Common myeloid progenitor, CD34-positive (primary cell): ENCODE measurements at regions not wholly inside any gene's neighbourhood (a gene's known extent, or its start where the extent isn't known, plus 50 kb on each side); places are given as distances from the start of the nearest gene placed in this dataset.
A peak's percentile ranks its signal among the peaks of the same experiment; 100 is the strongest.

Experiments used
- CTCF ChIA-PET: fragments of 350-600 bp; sonication (Branson Sonifier 250); formaldehyde crosslinking; loops from one replicate; lab custom pipeline; 2021; ENCODE audit warnings: antibody characterized with exemption; lab: Charles Lee
- POLR2A ChIA-PET: fragments of 350-600 bp; sonication (Branson Sonifier 250); formaldehyde crosslinking; loops from one replicate; lab custom pipeline; 2021; ENCODE audit warnings: antibody characterized with exemption; lab: Charles Lee
- DNase-seq, 3 donors: peaks; one replicate each; pipeline versions ENCODE4 v3.0.0 to v3.0.0-alpha.2; 2013
- H3K27ac ChIP-seq, 2 experiments: 1 replicate in 1 of 2; 2 replicates in 1 of 2; pipeline ENCODE4 v1.7.0; 2013; ENCODE audit warnings: inconsistent platforms in 2 of 2, low read length in 2 of 2, mild to moderate bottlenecking in 2 of 2, low read depth in 1 of 2, moderate library complexity in 1 of 2; ENCODE audit not compliant: severe bottlenecking in 2 of 2, insufficient read depth in 1 of 2, poor library complexity in 1 of 2
- H3K27me3 ChIP-seq, 5 experiments: replicated peaks in 2 of 5; 1 replicate in 3 of 5; 2 replicates in 2 of 5; pipeline versions ENCODE4 v1.6.1 to v1.7.0; 2013; ENCODE audit warnings: low read length in 4 of 5, mild to moderate bottlenecking in 2 of 5, moderate library complexity in 2 of 5, inconsistent platforms in 1 of 5; ENCODE audit not compliant: insufficient read depth in 5 of 5, control insufficient read depth in 4 of 5
- H3K36me3 ChIP-seq, 4 experiments: 1 replicate in 2 of 4; 2 replicates in 2 of 4; pipeline versions ENCODE4 v1.6.1 to v1.7.0; 2013; ENCODE audit warnings: low read length in 3 of 4, control low read depth in 1 of 4, mild to moderate bottlenecking in 1 of 4; ENCODE audit not compliant: control insufficient read depth in 4 of 4, insufficient read depth in 4 of 4
- H3K4me1 ChIP-seq, 4 experiments: 1 replicate in 3 of 4; 2 replicates in 1 of 4; pipeline versions ENCODE4 v1.6.1 to v1.7.1; 2013; ENCODE audit warnings: low read length in 3 of 4, mild to moderate bottlenecking in 3 of 4, control low read depth in 1 of 4, inconsistent platforms in 1 of 4, moderate library complexity in 1 of 4; ENCODE audit not compliant: control insufficient read depth in 4 of 4, insufficient read depth in 4 of 4; ENCODE audit errors: control extremely low read depth in 1 of 4
- H3K4me3 ChIP-seq, 7 experiments: 1 replicate in 4 of 7; 2 replicates in 3 of 7; pipeline versions ENCODE4 v1.5.1 to v1.7.0; 2013; ENCODE audit warnings: mild to moderate bottlenecking in 7 of 7, low read length in 6 of 7, moderate library complexity in 6 of 7, inconsistent platforms in 2 of 7, low read depth in 2 of 7, control low read depth in 1 of 7; ENCODE audit not compliant: insufficient read depth in 4 of 7, control insufficient read depth in 1 of 7; ENCODE audit errors: extremely low read depth in 1 of 7
- H3K9me3 ChIP-seq, 5 experiments: 1 replicate in 4 of 5; 2 replicates in 1 of 5; pipeline versions ENCODE4 v1.6.1 to v1.7.1; 2013; ENCODE audit warnings: low read length in 4 of 5, mild to moderate bottlenecking in 2 of 5, inconsistent platforms in 1 of 5, low read depth in 1 of 5, moderate library complexity in 1 of 5; ENCODE audit not compliant: control insufficient read depth in 4 of 5, insufficient read depth in 2 of 5; ENCODE audit errors: control extremely low read depth in 1 of 5
- WGBS: methylation state at CpG from one replicate; pipeline ENCODE4 v1.1.5; 2013; ENCODE audit not compliant: insufficient coverage; 5-methylcytosine and 5-hydroxymethylcytosine counted together

DNA sequence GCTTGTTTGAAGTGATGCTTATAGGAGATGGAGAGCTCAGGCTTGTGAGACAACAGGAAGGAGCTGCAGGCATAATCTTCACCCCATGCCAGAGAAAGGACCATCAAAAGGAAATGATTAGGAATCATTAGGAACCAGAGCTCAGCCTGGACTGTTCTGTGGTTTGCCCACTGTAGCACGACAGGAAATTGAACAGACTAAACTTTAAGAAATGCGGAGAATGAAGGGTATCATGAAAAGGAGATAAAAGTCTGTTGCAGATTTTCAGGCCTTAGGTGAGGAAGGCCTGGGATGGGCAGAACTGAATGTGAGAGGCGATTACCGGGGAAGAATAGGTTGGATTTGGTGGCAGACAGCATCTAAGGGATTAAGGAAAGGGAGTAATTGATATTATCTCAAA is 292.0 kb upstream of the PLXNA2 start:
- Histone ChIP-seq H3K4me1 (peaks cover 0 to 11% (median 4%) of the 10 kb centered on the region in 4 experiments), H3K27ac (no peak overlapping the region), H3K9me3 (no peaks in the 10 kb centered on the region), H3K27me3 (peaks cover 0 to 5% (median 0%) of the 10 kb centered on the region in 5 experiments), H3K4me3 (no peak overlapping the region), H3K36me3 (no peaks in the 10 kb centered on the region)
- POLR2A ChIA-PET = interaction anchor here (0.6 kb wide), 1 partner anchor 185 kb away, joined by 3 read pairs; no protein-coding TSS in a partner anchor
- WGBS = 14% methylated on average over 4 of the region's 4 CpGs
- peak; percentile 7 to 19 (median 13) for DNase-seq
- CTCF ChIA-PET = interaction anchor here (1.4 to 1.9 kb wide), 3 partner anchors 10 to 291 kb away, joined by 3 to 5 read pairs (median 4); no protein-coding TSS in a partner anchor

DNA sequence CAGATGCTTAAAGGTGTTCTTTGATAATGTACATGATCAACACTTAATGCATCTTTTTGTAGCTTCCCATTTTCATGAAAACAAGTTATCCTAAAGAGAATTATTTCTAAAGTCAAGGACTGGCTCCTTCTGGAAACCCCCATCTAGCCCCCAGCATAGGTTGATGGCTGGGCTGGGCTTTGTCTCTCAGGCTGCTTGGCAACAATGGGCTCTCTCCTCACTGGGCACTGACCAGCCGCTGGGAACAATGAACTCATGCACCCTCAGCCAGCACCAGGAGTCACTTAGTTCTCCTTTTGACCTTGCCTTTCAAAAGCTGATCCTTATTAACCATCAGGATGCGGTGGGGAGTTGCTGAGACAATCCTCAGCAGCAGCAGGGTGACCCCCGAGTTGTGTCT is 293.0 kb upstream of the PLXNA2 start:
- CTCF ChIA-PET = interaction anchor here (1.6 to 1.9 kb wide), 2 partner anchors 9 to 292 kb away, joined by 4 to 5 read pairs; no protein-coding TSS in a partner anchor
- H3K27me3 ChIP-seq = peaks cover 0 to 2% (median 0%) of the 10 kb centered on the region in 5 experiments
- no peaks in the 10 kb centered on the region for H3K36me3 ChIP-seq
- H3K4me1 ChIP-seq = peaks cover 0 to 11% (median 4%) of the 10 kb centered on the region in 4 experiments
- no peak for DNase-seq
- 100% methylated on average over 2 of the region's 3 CpGs for WGBS
- no peaks in the 10 kb centered on the region for H3K9me3 ChIP-seq
- no peak overlapping the region for H3K27ac ChIP-seq
- POLR2A ChIA-PET = no interaction called here
- H3K4me3 ChIP-seq = no peak overlapping the region

DNA sequence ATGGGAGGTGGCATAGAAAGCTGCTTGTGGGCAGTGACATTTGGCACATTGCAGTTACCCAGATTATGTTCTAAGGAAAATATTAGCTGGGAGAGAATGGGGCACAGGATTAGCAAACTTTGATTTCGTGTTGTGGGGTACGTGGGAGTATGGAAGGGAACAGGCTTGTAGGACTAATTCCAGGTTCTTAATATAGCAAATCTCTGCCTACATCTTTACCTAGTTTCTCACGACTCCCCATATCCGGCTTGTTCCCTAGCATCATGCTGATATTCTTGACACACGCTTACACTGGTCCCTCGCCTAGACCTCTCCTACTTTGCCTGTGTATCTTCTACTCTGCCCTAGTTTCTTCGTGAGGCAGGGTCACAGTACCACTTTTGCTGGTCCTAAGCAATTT is 293.9 kb upstream of the PLXNA2 start:
- DNase-seq = no peak
- Histone ChIP-seq H3K4me3 (no peak overlapping the region), H3K4me1 (peaks cover 0 to 11% (median 4%) of the 10 kb centered on the region in 4 experiments), H3K27me3 (no peaks in the 10 kb centered on the region), H3K36me3 (no peaks in the 10 kb centered on the region), H3K27ac (no peak overlapping the region), H3K9me3 (no peaks in the 10 kb centered on the region)
- WGBS = 98% methylated on average over 5 of the region's 7 CpGs
- CTCF ChIA-PET = no interaction called here
- POLR2A ChIA-PET = no interaction called here

DNA sequence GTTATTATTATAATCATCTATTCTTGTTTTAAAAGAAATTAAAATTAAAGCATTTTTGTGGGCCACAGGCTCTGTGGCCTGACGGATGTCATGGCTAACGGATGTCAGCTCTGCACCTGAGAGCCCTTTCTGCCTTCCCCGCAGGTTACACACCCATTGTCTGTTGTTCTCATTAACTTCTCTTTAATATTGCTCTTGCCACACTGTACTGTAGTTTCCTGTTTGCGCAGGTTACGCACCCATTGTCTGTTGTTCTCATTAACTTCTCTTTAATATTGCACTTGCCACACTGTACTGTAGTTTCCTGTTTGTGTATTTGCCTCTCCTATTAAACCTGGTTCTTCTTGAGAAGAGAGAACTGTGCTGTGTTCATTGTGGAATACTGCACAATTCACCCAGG is 294.4 kb upstream of the PLXNA2 start:
- Histone ChIP-seq H3K9me3 (no peaks in the 10 kb centered on the region), H3K4me3 (no peak overlapping the region), H3K4me1 (peaks cover 0 to 11% (median 4%) of the 10 kb centered on the region in 4 experiments), H3K27me3 (no peaks in the 10 kb centered on the region), H3K36me3 (no peaks in the 10 kb centered on the region), H3K27ac (no peak overlapping the region)
- DNase-seq = no peak
- CTCF ChIA-PET = no interaction called here
- WGBS = 98% methylated on average over 5 of the region's 5 CpGs
- POLR2A ChIA-PET = no interaction called here

DNA sequence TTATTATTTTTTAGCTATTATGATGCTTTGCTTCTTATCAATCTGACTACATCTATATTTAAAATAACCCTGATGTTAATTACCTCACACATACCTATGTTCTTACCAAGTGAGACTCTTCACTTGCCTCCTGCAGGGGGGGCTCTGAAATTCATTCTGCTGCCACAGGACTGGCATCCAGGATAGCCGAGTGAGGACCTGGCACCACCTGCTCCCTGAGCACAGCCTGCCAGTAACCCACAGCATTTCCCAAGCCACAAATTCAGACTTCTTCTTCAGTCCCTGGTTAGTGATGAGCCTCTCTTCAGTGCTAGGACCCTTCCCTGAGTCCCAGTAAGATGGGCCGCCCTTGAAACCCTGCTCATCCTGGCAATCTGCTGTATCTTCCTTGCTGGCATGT is 296.5 kb upstream of the PLXNA2 start:
- no peak for DNase-seq
- Histone ChIP-seq H3K9me3 (no peaks in the 10 kb centered on the region), H3K27me3 (no peaks in the 10 kb centered on the region), H3K4me3 (no peak overlapping the region), H3K4me1 (peaks cover 0 to 11% (median 4%) of the 10 kb centered on the region in 4 experiments), H3K27ac (no peak overlapping the region), H3K36me3 (no peaks in the 10 kb centered on the region)
- CTCF ChIA-PET = no interaction called here
- 100% methylated on average over 2 of the region's 2 CpGs for WGBS
- POLR2A ChIA-PET = no interaction called here

DNA sequence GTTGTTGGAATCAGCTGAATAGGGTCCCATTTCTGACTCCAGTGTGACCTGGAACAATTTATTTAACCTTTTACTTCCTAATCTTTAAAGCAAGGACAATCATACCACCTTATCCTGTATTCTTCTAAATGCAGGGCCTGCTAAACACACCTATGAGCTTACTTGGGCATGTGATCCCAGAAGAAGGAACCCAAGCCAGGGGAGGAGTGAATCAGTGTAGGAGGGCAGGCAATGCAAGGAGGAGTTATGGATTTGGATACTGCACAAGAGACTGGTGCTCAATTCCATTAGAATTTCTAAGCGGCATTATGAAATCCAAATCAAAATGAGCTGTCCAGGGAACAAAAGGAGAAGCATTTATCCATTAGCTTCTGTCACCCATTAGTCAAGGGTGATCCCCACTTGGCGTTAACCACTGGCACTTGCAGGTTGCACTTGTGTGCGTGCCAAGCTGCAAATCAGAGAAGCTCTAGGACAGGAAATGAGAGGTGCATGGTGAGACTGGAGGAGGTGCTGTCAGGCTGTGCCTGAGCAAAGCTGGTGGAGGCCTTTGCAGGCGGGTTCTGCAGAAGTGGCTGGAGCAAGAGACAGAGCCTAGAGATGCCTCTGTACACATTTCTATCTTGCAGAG is 297.2 kb upstream of the PLXNA2 start:
- no peaks in the 10 kb centered on the region for H3K9me3 ChIP-seq
- H3K4me1 ChIP-seq = peaks cover 0 to 6% (median 1%) of the 10 kb centered on the region in 4 experiments
- POLR2A ChIA-PET = no interaction called here
- no peaks in the 10 kb centered on the region for H3K27me3 ChIP-seq
- no peak for DNase-seq
- no peak overlapping the region for H3K27ac ChIP-seq
- 97% methylated on average over 4 of the region's 4 CpGs for WGBS
- CTCF ChIA-PET = interaction anchor here (1.3 kb wide), 1 partner anchor 11 kb away, joined by 4 read pairs; no protein-coding TSS in a partner anchor
- no peaks in the 10 kb centered on the region for H3K36me3 ChIP-seq
- no peak overlapping the region for H3K4me3 ChIP-seq

DNA sequence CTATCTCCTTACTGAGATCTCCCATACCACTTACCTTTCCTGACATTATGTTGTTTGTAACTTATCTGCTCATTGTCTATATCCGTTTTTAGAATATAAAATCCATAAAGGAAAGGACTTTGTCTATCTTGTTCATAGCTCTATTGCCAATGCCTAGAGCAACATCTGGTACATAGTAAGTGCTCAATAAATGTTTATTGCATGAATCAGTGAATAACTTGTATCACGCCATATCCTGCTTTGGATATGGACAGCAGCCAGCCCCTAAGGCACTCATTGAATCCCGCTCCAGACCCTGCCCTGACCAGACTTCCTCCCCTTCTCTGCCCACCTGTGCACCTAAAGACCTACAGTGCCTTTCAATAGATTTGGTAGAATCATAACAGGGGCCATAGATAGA is 298.1 kb upstream of the PLXNA2 start:
- no CpG with 5 or more reads among the region's 3 CpGs for WGBS
- POLR2A ChIA-PET = no interaction called here

More for the DNA sequence above, 298.1 kb upstream of the PLXNA2 start:
- H3K9me3 ChIP-seq = no peaks in the 10 kb centered on the region
- DNase-seq = no peak
- CTCF ChIA-PET = interaction anchor here (1.3 kb wide), 1 partner anchor 10 kb away, joined by 4 read pairs; no protein-coding TSS in a partner anchor
- H3K36me3 ChIP-seq = no peaks in the 10 kb centered on the region
- no peak overlapping the region for H3K4me3 ChIP-seq
- no peak overlapping the region for H3K27ac ChIP-seq
- H3K4me1 ChIP-seq = no peaks in the 10 kb centered on the region
- no peaks in the 10 kb centered on the region for H3K27me3 ChIP-seq
